ENCODE measurements at regions not wholly inside any gene's neighbourhood (a gene's known extent, or its start where the extent isn't known, plus 50 kb on each side); places are given as distances from the start of the nearest gene placed in this dataset.

GRCh38 chr18:53799134-53799533, 425.3 kb downstream of the MBD2 start:
- no peak for TF ChIP-seq POLR2A (IDR thresholded peaks at IDR 0.05)
- no peak for TF ChIP-seq CTCF (IDR thresholded peaks at IDR 0.05)
